Neural progenitor cell (in vitro differentiated cells): ENCODE measurements at regions not wholly inside any gene's neighbourhood (a gene's known extent, or its start where the extent isn't known, plus 50 kb on each side); places are given as distances from the start of the nearest gene placed in this dataset.
A peak's percentile ranks its signal among the peaks of the same experiment; 100 is the strongest.

ENCODE experiments used
- DNase-seq: peaks from one replicate; pipeline ENCODE4 v3.0.0-alpha.2; 2016; ENCODE audit warnings: low spot score
- H2AFZ ChIP-seq: fragments of 200-600 bp; sonication (generic); replicated peaks from 2 replicates; pipeline ENCODE4 v1.6.1; 2016; ENCODE audit warnings: antibody characterized with exemption
- H3F3A ChIP-seq: fragments of 200-600 bp; sonication (generic); 2 replicates; pipeline ENCODE4 v1.6.1; 2016; ENCODE audit warnings: antibody characterized with exemption, low read depth
- H3K27ac ChIP-seq: fragments of 200-600 bp; sonication (generic); 2 replicates; pipeline ENCODE4 v1.5.1; 2016; ENCODE audit warnings: mild to moderate bottlenecking
- H3K27me3 ChIP-seq: fragments of 200-600 bp; sonication (generic); 2 replicates; pipeline ENCODE4 v1.6.1; 2016; ENCODE audit warnings: mild to moderate bottlenecking, moderate library complexity
- H3K36me3 ChIP-seq: fragments of 200-600 bp; sonication (generic); 2 replicates; pipeline ENCODE4 v1.5.1; 2016
- H3K4me1 ChIP-seq: fragments of 200-600 bp; sonication (generic); 2 replicates; pipeline ENCODE4 v1.6.1; 2016; ENCODE audit warnings: mixed run types
- H3K4me2 ChIP-seq: fragments of 200-600 bp; sonication (generic); 2 replicates; pipeline ENCODE4 v1.6.1; 2016
- H3K4me3 ChIP-seq: fragments of 200-600 bp; sonication (generic); 2 replicates; pipeline ENCODE4 v1.5.1; 2016
- H3K79me2 ChIP-seq: fragments of 200-600 bp; sonication (generic); 2 replicates; pipeline ENCODE4 v1.6.1; 2016; ENCODE audit warnings: low read depth
- H3K9ac ChIP-seq: fragments of 200-600 bp; sonication (generic); 2 replicates; pipeline ENCODE4 v1.6.1; 2016
- H3K9me3 ChIP-seq: fragments of 200-600 bp; sonication (generic); 2 replicates; pipeline ENCODE4 v1.5.1; 2016; ENCODE audit warnings: low read depth
- H4K20me1 ChIP-seq: fragments of 200-600 bp; sonication (generic); 2 replicates; pipeline ENCODE4 v1.6.1; 2016; ENCODE audit warnings: low read depth
- H3K27ac Mint-ChIP-seq: 3 replicates; pipeline ENCODE4 v1.8.0; 2021; ENCODE audit warnings: mixed read lengths
- H3K27me3 Mint-ChIP-seq: 2 replicates; pipeline ENCODE4 v1.8.0; 2022; ENCODE audit warnings: low read depth, mild to moderate bottlenecking, inconsistent platforms, moderate library complexity, mixed read lengths; ENCODE audit not compliant: insufficient read depth
- H3K36me3 Mint-ChIP-seq: 3 replicates; pipeline ENCODE4 v1.8.0; 2021; ENCODE audit warnings: mixed read lengths
- H3K4me1 Mint-ChIP-seq: 3 replicates; pipeline ENCODE4 v1.8.0; 2021; ENCODE audit warnings: mixed read lengths
- H3K4me3 Mint-ChIP-seq: 3 replicates; pipeline ENCODE4 v1.8.0; 2021; ENCODE audit warnings: mild to moderate bottlenecking, moderate library complexity, mixed read lengths
- H3K9me3 Mint-ChIP-seq: 3 replicates; pipeline ENCODE4 v1.8.0; 2020; ENCODE audit warnings: mixed read lengths
- EZH2 ChIP-seq: fragments of 200-600 bp; sonication (generic); IDR thresholded peaks from 2 replicates; pipeline ENCODE4 v1.6.1; 2017; ENCODE audit warnings: antibody characterized with exemption, mild to moderate bottlenecking, moderate library complexity
- EZH2phosphoT487 ChIP-seq: fragments of 200-600 bp; sonication (generic); IDR thresholded peaks from 2 replicates; pipeline ENCODE4 v1.6.1; 2017; ENCODE audit warnings: antibody characterized with exemption
- TF ChIP-seq, protein P1 (sequence below): fragments of 200-600 bp; sonication (generic); IDR thresholded peaks from 2 replicates; pipeline ENCODE4 v1.5.1; 2017; ENCODE audit warnings: antibody characterized with exemption, mild to moderate bottlenecking

DNA sequence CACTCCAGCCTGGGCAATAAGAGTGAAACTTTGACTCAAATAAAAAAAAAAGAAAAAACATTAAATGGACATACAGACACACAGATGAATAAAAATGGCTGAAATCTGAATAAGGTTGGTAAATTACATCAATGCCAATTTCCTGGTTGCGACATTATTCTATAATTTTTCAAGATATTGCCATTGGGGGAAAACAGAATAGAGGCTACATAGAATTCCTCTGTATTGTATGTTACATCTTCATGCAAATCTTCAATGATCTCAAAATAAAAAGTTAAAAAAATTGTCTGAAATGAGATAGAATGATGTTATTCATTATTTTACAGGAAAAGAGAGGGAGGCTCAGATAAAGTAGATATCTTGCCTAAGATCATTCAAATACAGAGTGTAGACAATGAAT lies 234.0 kb downstream of the SDHAF3 start:
- no peak overlapping the region for H3K27ac ChIP-seq
- Mint-ChIP-seq H3K4me1 (no peaks in the 10 kb centered on the region), H3K4me3 (no peak overlapping the region), H3K27me3 (no peaks in the 10 kb centered on the region), H3K36me3 (no peaks in the 10 kb centered on the region), H3K27ac (no peak overlapping the region), H3K9me3 (peaks cover 3% of the 10 kb centered on the region)
- H3K4me3 ChIP-seq, result no peak overlapping the region
- H3K4me2 ChIP-seq, result no peak overlapping the region
- H4K20me1 ChIP-seq, result no peaks in the 10 kb centered on the region
- no peaks in the 10 kb centered on the region for H3K27me3 ChIP-seq
- no peak overlapping the region for H2AFZ ChIP-seq
- TF ChIP-seq EZH2 (no peak), EZH2phosphoT487 (no peak)
- TF ChIP-seq, protein P1, sequence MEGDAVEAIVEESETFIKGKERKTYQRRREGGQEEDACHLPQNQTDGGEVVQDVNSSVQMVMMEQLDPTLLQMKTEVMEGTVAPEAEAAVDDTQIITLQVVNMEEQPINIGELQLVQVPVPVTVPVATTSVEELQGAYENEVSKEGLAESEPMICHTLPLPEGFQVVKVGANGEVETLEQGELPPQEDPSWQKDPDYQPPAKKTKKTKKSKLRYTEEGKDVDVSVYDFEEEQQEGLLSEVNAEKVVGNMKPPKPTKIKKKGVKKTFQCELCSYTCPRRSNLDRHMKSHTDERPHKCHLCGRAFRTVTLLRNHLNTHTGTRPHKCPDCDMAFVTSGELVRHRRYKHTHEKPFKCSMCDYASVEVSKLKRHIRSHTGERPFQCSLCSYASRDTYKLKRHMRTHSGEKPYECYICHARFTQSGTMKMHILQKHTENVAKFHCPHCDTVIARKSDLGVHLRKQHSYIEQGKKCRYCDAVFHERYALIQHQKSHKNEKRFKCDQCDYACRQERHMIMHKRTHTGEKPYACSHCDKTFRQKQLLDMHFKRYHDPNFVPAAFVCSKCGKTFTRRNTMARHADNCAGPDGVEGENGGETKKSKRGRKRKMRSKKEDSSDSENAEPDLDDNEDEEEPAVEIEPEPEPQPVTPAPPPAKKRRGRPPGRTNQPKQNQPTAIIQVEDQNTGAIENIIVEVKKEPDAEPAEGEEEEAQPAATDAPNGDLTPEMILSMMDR, result no peak
- H3K9ac ChIP-seq, result no peak overlapping the region
- H3K36me3 ChIP-seq, result no peaks in the 10 kb centered on the region
- no peaks in the 10 kb centered on the region for H3K9me3 ChIP-seq
- DNase-seq, result no peak
- no peaks in the 10 kb centered on the region for H3K79me2 ChIP-seq
- H3F3A ChIP-seq, result no peaks in the 10 kb centered on the region
- no peaks in the 10 kb centered on the region for H3K4me1 ChIP-seq

DNA sequence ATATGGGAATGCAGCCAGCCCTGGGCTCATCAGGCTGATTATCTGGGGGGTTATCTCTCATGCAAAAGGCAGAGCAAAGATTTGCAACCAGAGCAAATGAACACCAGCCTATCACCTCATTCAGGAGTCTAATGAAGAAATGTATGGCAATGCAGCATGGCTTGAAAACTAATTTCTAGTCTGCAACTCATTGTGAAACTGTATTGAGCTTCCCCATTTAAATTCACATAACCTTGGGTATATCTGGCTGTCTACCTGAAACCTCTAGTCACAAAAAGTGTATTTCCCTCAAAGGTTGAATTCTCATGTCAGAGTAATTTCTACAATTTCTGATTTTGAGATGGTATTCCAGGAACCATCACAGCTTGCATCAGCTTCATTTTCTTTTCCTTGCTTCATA lies 240.0 kb downstream of the SDHAF3 start:
- Histone ChIP-seq H3K4me2 (no peak overlapping the region), H3K27me3 (no peaks in the 10 kb centered on the region), H3K4me3 (no peak overlapping the region), H4K20me1 (no peaks in the 10 kb centered on the region), H3F3A (no peaks in the 10 kb centered on the region), H3K9ac (no peak overlapping the region), H3K4me1 (no peaks in the 10 kb centered on the region), H3K36me3 (no peaks in the 10 kb centered on the region), H3K79me2 (no peaks in the 10 kb centered on the region), H3K27ac (no peak overlapping the region), H2AFZ (no peak overlapping the region), H3K9me3 (no peaks in the 10 kb centered on the region)
- no peak overlapping the region for H3K27ac Mint-ChIP-seq
- no peaks in the 10 kb centered on the region for H3K36me3 Mint-ChIP-seq
- no peaks in the 10 kb centered on the region for H3K4me1 Mint-ChIP-seq
- H3K27me3 Mint-ChIP-seq, result no peaks in the 10 kb centered on the region
- no peak for DNase-seq
- H3K4me3 Mint-ChIP-seq, result no peak overlapping the region
- no peak for TF ChIP-seq EZH2phosphoT487
- TF ChIP-seq, protein P1, result no peak
- no peak for TF ChIP-seq EZH2
- no peaks in the 10 kb centered on the region for H3K9me3 Mint-ChIP-seq

DNA sequence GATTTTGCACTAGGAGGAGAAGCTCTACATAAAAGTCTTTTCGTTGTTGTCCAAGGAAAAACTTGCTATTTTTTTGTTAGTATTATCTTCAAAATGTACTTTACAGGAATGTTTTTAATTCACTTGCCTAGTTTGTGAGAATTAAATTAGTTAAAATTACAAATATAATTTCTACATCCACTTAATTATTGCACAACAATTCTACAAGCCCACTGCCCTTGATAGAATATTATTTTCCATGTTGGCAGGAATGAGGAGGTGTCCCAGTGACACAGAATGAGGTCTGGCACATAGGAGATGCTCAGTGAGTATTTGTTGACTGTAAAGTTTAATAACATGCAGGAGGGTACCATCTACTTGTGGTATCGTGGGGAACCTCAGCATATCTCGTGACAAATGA lies 255.4 kb downstream of the SDHAF3 start:
- H3K27ac Mint-ChIP-seq, result no peak overlapping the region
- H3K9ac ChIP-seq, result no peak overlapping the region
- no peak overlapping the region for H3K4me3 Mint-ChIP-seq
- no peak overlapping the region for H3K4me2 ChIP-seq
- H3K4me3 ChIP-seq, result no peak overlapping the region
- no peaks in the 10 kb centered on the region for H4K20me1 ChIP-seq
- H2AFZ ChIP-seq, result no peak overlapping the region
- no peaks in the 10 kb centered on the region for H3K79me2 ChIP-seq
- TF ChIP-seq, protein P1, result no peak
- no peak for TF ChIP-seq EZH2phosphoT487
- TF ChIP-seq EZH2, result no peak
- H3F3A ChIP-seq, result no peaks in the 10 kb centered on the region
- H3K27me3 Mint-ChIP-seq, result no peaks in the 10 kb centered on the region
- H3K9me3 ChIP-seq, result no peaks in the 10 kb centered on the region
- DNase-seq, result no peak
- H3K4me1 Mint-ChIP-seq, result peaks cover 14% of the 10 kb centered on the region
- H3K36me3 ChIP-seq, result no peaks in the 10 kb centered on the region
- no peak overlapping the region for H3K27ac ChIP-seq
- H3K27me3 ChIP-seq, result no peaks in the 10 kb centered on the region
- no peaks in the 10 kb centered on the region for H3K36me3 Mint-ChIP-seq
- H3K4me1 ChIP-seq, result peaks cover 11% of the 10 kb centered on the region
- H3K9me3 Mint-ChIP-seq, result peaks cover 1% of the 10 kb centered on the region

DNA sequence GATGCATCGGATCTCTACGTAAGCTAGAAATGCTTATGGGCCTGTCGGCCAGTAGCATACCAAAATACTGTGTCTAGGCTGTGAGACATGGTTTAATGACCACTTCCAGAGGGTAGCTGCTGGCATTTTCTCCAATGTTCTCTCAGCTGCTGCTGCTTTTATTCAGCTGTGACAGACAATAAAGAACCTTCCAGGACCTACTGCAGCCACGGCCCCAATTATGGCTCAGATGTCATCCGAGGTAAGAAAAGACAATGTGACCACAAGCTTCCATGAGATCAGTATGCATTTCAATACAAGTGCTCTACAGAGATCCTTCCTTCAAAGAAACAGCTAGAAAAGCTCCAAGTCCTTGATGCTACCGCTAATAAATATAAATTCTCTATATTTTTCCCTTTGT lies 256.2 kb downstream of the SDHAF3 start:
- Histone ChIP-seq H3K4me3 (no peak overlapping the region), H3K27me3 (no peaks in the 10 kb centered on the region), H3K79me2 (no peaks in the 10 kb centered on the region), H3K27ac (no peak overlapping the region), H2AFZ (no peak overlapping the region), H3K36me3 (no peaks in the 10 kb centered on the region), H3K9ac (no peak overlapping the region), H3K9me3 (no peaks in the 10 kb centered on the region), H3F3A (no peaks in the 10 kb centered on the region), H4K20me1 (no peaks in the 10 kb centered on the region), H3K4me1 (peaks cover 11% of the 10 kb centered on the region), H3K4me2 (no peak overlapping the region)
- TF ChIP-seq EZH2phosphoT487 (no peak), EZH2 (no peak)
- TF ChIP-seq, protein P1, result no peak
- peak; percentile 9 for DNase-seq
- peaks cover 14% of the 10 kb centered on the region for H3K4me1 Mint-ChIP-seq
- H3K4me3 Mint-ChIP-seq, result no peak overlapping the region
- no peaks in the 10 kb centered on the region for H3K36me3 Mint-ChIP-seq
- no peaks in the 10 kb centered on the region for H3K27me3 Mint-ChIP-seq
- H3K27ac Mint-ChIP-seq, result peak overlapping the region; percentile 22
- no peaks in the 10 kb centered on the region for H3K9me3 Mint-ChIP-seq
